SU-DHL-6 (cell line): ENCODE measurements at regions not wholly inside any gene's neighbourhood (a gene's known extent, or its start where the extent isn't known, plus 50 kb on each side); places are given as distances from the start of the nearest gene placed in this dataset.

Experiments used
- EZH2phosphoT487 ChIP-seq: fragments of 200-600 bp; sonication (generic), shearing (Covaris generic); conservative IDR thresholded peaks from 2 replicates; pipeline ENCODE4 v1.6.1; 2018; ENCODE audit warnings: mild to moderate bottlenecking, antibody characterized with exemption, low read length, moderate library complexity, mixed read lengths
- TF ChIP-seq, protein P1 (sequence below): fragments of 200-600 bp; sonication (generic); IDR thresholded peaks from one replicate; pipeline ENCODE4 v1.5.1; 2017; ENCODE audit warnings: antibody characterized with exemption, mild to moderate bottlenecking, low read length, moderate library complexity; ENCODE audit not compliant: insufficient read depth, poor library complexity, severe bottlenecking

DNA sequence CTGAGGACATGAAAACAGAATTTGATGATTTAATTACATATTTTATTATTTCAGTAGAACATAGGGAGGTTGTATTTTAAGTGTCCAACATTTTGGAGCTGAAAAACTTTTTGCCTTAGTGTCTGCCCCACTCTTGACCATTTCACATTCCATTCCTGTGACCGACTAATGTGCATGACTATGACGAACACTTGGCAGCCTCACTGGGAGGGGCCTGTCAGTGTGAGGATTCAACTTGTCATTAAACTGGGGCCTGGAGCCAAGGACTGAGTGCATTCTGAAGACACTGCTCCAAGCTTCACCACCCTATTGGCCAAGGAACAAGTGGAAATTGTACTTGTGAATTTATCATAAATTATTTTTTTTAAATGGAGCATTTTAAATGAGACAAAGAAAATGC is 661.3 kb downstream of the BCKDHB start:
- TF ChIP-seq EZH2phosphoT487: no peak
- TF ChIP-seq, protein P1, sequence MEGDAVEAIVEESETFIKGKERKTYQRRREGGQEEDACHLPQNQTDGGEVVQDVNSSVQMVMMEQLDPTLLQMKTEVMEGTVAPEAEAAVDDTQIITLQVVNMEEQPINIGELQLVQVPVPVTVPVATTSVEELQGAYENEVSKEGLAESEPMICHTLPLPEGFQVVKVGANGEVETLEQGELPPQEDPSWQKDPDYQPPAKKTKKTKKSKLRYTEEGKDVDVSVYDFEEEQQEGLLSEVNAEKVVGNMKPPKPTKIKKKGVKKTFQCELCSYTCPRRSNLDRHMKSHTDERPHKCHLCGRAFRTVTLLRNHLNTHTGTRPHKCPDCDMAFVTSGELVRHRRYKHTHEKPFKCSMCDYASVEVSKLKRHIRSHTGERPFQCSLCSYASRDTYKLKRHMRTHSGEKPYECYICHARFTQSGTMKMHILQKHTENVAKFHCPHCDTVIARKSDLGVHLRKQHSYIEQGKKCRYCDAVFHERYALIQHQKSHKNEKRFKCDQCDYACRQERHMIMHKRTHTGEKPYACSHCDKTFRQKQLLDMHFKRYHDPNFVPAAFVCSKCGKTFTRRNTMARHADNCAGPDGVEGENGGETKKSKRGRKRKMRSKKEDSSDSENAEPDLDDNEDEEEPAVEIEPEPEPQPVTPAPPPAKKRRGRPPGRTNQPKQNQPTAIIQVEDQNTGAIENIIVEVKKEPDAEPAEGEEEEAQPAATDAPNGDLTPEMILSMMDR: no peak
